ENCODE measurements at regions not wholly inside any gene's neighbourhood (a gene's known extent, or its start where the extent isn't known, plus 50 kb on each side); places are given as distances from the start of the nearest gene placed in this dataset.

DNA sequence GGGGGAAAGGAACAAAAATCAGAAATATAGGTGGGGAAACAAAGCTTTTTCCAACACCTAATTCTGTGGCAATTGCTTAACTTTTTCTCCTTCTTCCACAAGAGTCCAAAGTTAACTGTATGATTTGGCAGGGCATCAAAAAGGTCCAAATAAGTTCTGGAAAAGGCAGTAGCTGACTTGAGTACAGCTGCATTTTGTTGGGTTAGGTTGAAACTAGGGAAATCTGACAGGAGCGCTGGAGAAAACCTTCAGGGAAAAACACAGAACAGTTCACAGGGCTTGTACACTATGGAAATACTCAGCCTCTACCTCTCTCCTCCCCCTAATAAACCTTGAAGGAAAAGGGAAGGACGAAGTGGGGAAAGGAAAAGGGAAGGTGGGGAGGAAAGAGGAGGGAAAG is 438.6 kb downstream of the ZEB2 start:
- Mint-ChIP-seq H3K27me3 (ENCODE audit: insufficient read depth, low read depth) (no peaks in the 10 kb centered on the region), H3K4me1 (peaks cover 5% of the 10 kb centered on the region), H3K9me3 (no peaks in the 10 kb centered on the region), H3K4me3 (no peak overlapping the region), H3K36me3 (no peaks in the 10 kb centered on the region), H3K27ac (no peak overlapping the region)
- no peak overlapping the region for H2AFZ ChIP-seq (replicated peaks)
- H3K4me2 ChIP-seq: no peak overlapping the region
- no peak overlapping the region for H3K9ac ChIP-seq
- no peak for DNase-seq (ENCODE audit: low spot score)
- no peak overlapping the region for H3K4me3 ChIP-seq
- H3K27ac ChIP-seq: no peak overlapping the region
- no peaks in the 10 kb centered on the region for H3K79me2 ChIP-seq (ENCODE audit: low read depth)
- no peaks in the 10 kb centered on the region for H3K36me3 ChIP-seq
- H3K9me3 ChIP-seq (ENCODE audit: low read depth): no peaks in the 10 kb centered on the region
- no peaks in the 10 kb centered on the region for H4K20me1 ChIP-seq (ENCODE audit: low read depth)
- H3K27me3 ChIP-seq: no peaks in the 10 kb centered on the region
- no peaks in the 10 kb centered on the region for H3F3A ChIP-seq (ENCODE audit: low read depth)
- TF ChIP-seq, protein P1, sequence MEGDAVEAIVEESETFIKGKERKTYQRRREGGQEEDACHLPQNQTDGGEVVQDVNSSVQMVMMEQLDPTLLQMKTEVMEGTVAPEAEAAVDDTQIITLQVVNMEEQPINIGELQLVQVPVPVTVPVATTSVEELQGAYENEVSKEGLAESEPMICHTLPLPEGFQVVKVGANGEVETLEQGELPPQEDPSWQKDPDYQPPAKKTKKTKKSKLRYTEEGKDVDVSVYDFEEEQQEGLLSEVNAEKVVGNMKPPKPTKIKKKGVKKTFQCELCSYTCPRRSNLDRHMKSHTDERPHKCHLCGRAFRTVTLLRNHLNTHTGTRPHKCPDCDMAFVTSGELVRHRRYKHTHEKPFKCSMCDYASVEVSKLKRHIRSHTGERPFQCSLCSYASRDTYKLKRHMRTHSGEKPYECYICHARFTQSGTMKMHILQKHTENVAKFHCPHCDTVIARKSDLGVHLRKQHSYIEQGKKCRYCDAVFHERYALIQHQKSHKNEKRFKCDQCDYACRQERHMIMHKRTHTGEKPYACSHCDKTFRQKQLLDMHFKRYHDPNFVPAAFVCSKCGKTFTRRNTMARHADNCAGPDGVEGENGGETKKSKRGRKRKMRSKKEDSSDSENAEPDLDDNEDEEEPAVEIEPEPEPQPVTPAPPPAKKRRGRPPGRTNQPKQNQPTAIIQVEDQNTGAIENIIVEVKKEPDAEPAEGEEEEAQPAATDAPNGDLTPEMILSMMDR (IDR thresholded peaks at IDR 0.05): no peak
- TF ChIP-seq EZH2 (IDR thresholded peaks at IDR 0.05): no peak
- TF ChIP-seq EZH2phosphoT487 (IDR thresholded peaks at IDR 0.05): no peak
- peaks cover 11% of the 10 kb centered on the region for H3K4me1 ChIP-seq

DNA sequence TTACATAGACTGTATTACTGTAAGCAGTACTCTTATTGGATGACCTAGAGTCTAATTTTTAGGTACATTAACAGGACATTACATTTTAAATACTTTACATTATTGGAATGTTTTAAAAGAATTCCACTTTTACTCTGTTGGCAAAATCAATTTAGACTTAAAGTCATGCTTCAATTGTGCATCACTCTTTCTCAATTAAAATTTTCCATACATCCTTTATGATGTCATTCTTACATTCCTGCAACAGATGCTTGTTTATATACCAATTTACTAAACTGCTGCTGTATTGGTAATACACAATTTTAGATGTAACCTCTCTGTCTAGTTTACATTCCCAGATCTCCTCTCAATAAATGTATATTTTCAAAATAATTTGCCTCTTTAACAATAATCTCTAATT is 440.1 kb downstream of the ZEB2 start:
- Histone ChIP-seq H4K20me1 (ENCODE audit: low read depth) (no peaks in the 10 kb centered on the region), H3K4me2 (no peak overlapping the region), H3K36me3 (no peaks in the 10 kb centered on the region), H3K4me3 (no peak overlapping the region), H3K4me1 (peaks cover 11% of the 10 kb centered on the region), H3K27ac (no peak overlapping the region), H3K9me3 (ENCODE audit: low read depth) (no peaks in the 10 kb centered on the region), H3F3A (ENCODE audit: low read depth) (no peaks in the 10 kb centered on the region), H3K27me3 (no peaks in the 10 kb centered on the region), H3K79me2 (ENCODE audit: low read depth) (no peaks in the 10 kb centered on the region), H2AFZ (replicated peaks) (no peak overlapping the region), H3K9ac (no peak overlapping the region)
- no peak for DNase-seq (ENCODE audit: low spot score)
- Mint-ChIP-seq H3K4me3 (no peak overlapping the region), H3K9me3 (no peaks in the 10 kb centered on the region), H3K4me1 (peaks cover 5% of the 10 kb centered on the region), H3K36me3 (no peaks in the 10 kb centered on the region), H3K27me3 (ENCODE audit: insufficient read depth, low read depth) (no peaks in the 10 kb centered on the region), H3K27ac (no peak overlapping the region)
- TF ChIP-seq EZH2 (IDR thresholded peaks at IDR 0.05): no peak
- TF ChIP-seq, protein P1 (IDR thresholded peaks at IDR 0.05): no peak
- TF ChIP-seq EZH2phosphoT487 (IDR thresholded peaks at IDR 0.05): no peak

DNA sequence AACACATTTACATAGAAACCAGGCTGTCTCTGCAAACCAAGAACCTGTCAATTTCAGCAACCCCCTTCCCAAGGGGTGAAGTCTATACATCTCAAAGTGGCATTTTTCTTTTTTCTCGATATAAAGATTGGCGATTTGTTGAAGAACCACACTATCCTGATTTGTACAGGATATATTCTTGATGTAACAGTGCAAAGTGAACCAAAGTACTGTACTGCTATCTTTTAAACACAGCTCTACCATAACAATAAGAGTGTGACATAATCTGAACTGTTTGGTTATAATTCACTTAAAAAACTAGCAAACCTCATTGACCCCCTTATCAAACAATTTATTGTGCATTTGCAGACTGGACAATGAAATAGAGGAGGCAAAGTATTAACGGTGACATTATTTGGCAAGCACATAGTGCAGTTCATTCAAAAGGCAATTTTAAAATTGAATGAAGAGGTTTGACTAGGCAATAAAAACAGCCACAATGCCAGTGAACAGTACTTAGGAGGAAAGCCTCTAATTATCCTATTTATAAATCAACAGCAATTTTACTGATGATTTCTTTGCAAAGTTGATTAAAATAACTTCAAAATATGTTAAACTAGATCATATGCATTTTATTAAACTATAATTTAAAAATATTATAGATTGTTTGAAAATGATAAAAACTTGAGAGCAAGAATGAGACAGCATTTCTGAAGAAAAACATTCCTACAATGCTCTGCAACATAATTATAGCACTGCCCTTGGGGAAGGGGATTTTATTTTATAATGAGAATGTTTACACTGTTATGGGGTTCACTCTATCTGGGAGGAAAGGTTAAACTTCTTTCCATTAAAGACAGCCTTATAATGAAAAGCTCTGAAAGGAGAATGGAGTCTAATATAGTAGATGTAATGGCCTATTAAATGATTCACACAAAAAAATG is 440.9 kb downstream of the ZEB2 start:
- no peaks in the 10 kb centered on the region for H3K9me3 Mint-ChIP-seq
- no peak overlapping the region for H2AFZ ChIP-seq (replicated peaks)

More for the DNA sequence above, 440.9 kb downstream of the ZEB2 start:
- Histone ChIP-seq H3K79me2 (ENCODE audit: low read depth) (no peaks in the 10 kb centered on the region), H3K9me3 (ENCODE audit: low read depth) (no peaks in the 10 kb centered on the region), H3F3A (ENCODE audit: low read depth) (no peaks in the 10 kb centered on the region), H3K27ac (no peak overlapping the region), H4K20me1 (ENCODE audit: low read depth) (no peaks in the 10 kb centered on the region), H3K27me3 (no peaks in the 10 kb centered on the region), H3K4me3 (no peak overlapping the region), H3K9ac (no peak overlapping the region), H3K4me1 (peaks cover 11% of the 10 kb centered on the region), H3K36me3 (no peaks in the 10 kb centered on the region), H3K4me2 (no peak overlapping the region)
- TF ChIP-seq EZH2phosphoT487 (IDR thresholded peaks at IDR 0.05): no peak
- TF ChIP-seq EZH2 (IDR thresholded peaks at IDR 0.05): no peak
- TF ChIP-seq, protein P1 (IDR thresholded peaks at IDR 0.05): no peak
- no peak overlapping the region for H3K4me3 Mint-ChIP-seq
- no peak for DNase-seq (ENCODE audit: low spot score)
- peaks cover 5% of the 10 kb centered on the region for H3K4me1 Mint-ChIP-seq
- H3K36me3 Mint-ChIP-seq: no peaks in the 10 kb centered on the region
- H3K27ac Mint-ChIP-seq: no peak overlapping the region
- H3K27me3 Mint-ChIP-seq (ENCODE audit: insufficient read depth, low read depth): no peaks in the 10 kb centered on the region

Measured in neural progenitor cell (in vitro differentiated cells).